HG03432 (cell line): ENCODE measurements at regions not wholly inside any gene's neighbourhood (a gene's known extent, or its start where the extent isn't known, plus 50 kb on each side); places are given as distances from the start of the nearest gene placed in this dataset.

Experiments used
- ATAC-seq: cut with Tn5 transposase; IDR thresholded peaks from one replicate; pipeline ENCODE4 v1.9.1; 2021; ENCODE audit warnings: mild to moderate bottlenecking, moderate library complexity; ENCODE audit not compliant: unreplicated experiment

DNA sequence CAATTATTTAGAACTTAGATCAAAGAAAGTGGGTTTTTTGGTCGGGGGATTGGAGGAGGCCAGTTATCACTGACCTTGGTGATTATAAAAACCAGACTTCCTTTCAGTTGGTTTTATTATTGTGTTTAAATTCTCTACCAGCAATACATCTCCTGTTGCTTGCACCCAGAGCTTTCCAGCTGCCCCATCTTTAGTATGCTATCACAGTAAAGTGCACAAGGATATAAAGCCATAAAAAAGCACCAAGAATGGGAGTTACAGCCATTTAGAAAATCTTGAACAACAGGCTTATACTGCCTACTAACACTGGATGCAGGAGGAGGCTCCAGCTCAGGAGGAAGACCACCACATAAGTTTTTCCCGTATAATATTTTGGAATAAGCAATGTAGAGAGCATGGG, 148.7 kb upstream of the OSR1 start:
- ATAC-seq: no peak

DNA sequence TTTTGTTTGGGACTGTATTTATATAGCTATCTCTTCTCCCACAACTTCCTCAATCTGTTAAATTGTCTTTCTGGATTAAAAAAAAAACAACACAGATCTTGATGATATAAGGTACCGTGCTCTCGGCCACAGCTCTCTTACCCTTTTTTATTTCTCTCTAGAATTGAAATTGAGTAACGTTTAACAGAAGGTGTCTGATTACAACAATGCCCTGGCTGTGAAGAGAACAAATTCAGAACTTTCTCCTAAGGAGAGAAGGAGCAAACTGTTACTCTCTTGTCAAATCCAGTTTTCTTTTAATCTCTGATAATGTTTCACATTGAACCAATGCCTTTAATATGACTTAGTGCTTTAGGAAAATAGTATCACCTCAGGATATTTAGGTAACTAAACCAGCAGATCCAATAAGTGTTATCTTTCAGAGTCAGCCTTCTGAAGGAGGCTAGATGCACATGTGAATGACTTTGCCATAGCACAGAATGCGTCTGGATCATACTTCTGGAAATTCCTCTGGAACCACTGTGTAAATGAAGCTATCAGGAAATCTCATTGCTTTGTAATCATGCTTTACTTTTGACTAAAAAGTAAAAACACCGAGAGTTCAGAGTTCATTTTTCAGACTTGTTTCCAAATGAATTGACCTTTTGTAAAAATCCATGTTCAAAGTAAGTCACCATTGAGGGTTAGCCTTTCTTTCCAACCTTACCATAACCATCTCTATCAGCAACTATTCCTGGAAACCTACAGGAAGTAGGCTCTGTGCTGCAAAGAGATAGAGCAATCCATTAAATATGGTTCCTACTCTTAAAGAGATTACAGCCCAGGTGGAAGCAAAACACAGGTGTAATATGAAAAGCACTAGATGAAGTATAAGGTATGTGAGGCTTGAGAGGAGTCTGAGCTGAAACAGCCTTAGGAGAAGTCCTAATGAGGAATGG, 147.0 kb upstream of the OSR1 start:
- no peak for ATAC-seq

DNA sequence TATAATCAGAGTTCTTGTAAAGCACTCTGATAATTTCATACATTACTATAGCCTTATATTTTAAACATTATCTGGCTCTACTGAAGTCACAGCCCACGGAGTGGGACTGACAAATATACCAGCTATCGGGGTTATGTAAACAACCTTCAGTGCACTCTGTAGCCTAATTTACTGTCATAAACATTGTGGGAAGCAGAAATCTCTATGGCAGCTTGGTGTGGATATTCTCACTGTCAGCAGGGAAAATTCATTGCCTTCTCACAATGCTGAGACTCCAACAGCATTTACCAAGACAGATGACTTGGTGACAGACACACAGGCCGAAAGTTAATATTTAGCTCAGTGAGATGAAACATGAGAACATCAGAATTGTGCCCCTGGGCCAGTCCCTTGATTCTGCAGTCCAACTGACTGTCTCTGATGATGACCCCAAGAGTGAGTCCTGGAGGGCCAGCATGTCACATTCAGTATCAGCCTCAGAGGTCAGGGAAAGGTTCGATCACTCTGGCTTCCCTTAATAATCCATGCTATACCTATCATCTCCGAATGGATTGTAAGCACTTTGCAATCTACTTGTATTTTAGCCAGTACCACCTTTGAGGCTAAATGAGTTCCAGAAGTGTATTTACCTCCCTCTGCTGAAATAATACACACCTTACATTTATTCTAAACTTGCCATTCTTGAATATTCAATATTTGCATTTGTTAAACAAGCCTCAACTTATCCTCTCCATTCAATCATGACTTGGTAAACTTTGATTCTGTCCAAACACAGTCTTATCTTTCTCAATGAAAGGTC, 146.2 kb upstream of the OSR1 start:
- no peak for ATAC-seq

DNA sequence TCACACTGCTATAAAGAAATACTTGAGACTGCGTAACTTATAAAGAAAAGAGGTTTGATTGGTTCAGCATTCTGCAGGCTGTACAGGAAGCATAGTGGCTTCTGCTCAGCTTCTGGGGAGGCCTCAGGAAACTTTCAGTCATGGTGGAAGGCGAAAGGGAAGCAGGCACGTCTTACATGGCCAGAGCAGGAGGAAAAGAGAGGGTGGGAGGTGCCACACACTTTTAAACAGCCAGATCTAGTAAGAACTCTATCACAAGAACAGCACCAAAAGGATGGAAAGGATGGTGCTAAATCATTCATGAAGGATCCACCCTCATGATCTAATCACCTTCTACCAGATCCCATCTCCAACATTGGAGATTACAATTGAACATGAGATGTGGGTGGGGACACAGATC, 145.5 kb upstream of the OSR1 start:
- ATAC-seq: no peak

DNA sequence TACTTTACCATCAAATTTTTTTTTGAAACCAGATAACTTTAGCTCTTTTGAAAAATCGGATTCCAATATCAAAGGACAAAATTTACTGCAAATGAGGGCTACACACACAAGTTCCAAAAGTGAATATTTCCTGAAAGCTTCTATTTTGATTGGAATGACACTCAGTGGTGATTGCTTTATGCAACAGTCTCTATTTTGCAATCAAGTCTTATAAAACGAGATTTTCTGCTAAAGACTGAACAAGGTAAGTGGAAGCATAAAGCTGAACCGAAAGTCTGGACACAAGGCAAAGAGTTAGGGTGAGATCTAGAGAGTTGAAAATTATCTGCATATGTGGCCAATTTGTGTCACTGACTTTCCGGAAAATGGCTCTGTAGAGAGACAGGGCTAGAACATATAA, 145.0 kb upstream of the OSR1 start:
- no peak for ATAC-seq

DNA sequence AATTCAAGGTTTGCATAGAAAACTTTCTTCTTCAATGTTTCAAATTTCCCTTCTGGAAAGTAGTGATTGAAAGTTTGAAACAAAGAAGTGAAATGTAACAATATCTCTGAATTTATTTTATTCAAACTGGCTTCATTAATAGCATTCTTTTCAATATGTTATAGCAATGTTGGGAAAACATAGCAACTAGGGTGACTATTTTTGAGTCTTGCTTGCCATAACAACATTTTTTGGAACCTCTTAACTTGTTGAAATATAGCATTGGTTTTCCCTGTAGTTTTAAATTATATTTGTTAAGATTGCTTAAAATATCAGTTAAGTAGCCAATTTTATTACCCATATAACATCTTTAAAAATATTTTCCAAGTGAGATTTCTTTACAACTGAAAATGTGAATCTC, 141.7 kb upstream of the OSR1 start:
- no peak for ATAC-seq

DNA sequence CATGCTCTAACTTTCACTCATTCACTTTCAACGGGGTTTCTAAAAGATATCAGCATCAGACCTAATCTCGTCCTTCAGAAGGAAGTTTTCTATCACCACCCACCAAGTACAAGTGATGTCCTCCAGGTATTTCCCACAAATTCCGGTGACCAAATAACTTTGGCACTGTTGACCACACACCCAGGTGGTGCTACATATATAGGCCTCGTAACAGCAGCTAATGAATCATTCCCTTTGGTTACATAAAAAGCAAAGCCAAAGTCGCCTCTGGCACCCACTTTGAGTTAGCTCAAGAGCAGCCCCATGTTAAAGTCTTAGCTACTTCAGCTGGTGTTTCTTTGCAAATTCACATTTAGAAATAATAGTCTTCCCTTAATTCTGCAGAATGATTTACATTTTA, 138.2 kb upstream of the OSR1 start:
- no peak for ATAC-seq

DNA sequence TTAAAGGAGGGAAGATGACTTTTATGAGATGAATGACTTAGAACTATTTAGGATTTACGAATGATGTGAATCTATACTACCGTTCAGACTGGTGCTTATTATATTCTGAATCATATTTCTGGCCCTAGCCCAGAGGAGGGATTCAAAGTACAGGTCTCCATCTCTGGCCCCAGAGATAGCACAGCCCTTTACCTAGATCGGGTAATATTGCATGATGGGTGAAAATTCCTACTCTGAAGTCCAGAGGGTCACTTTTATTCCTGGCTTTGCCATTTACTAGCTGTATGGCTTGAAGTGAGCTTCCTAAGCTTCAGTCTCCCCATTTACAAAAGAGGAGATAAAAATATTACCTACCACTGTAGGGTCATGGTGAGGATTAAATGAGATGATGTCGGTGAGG, 135.8 kb upstream of the OSR1 start:
- no peak for ATAC-seq

DNA sequence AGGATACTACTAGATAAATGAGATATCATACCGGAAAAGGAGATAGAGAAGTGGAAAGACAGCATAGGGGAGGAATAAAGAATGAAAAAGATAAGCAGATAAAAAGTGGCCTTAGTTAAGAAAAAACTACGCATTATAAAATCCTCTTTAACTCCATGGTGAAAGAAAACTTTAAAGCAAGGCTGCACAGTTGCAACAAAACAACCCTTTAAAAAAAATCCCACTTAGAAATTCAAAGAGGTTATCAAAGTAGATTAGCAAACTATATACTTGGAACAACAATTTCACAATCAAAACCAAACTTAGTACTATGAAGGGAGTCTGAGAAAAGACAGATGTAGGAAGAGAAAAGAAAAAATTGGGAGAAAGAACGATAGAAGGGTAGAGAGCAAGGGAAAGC, 133.4 kb upstream of the OSR1 start:
- no peak for ATAC-seq

DNA sequence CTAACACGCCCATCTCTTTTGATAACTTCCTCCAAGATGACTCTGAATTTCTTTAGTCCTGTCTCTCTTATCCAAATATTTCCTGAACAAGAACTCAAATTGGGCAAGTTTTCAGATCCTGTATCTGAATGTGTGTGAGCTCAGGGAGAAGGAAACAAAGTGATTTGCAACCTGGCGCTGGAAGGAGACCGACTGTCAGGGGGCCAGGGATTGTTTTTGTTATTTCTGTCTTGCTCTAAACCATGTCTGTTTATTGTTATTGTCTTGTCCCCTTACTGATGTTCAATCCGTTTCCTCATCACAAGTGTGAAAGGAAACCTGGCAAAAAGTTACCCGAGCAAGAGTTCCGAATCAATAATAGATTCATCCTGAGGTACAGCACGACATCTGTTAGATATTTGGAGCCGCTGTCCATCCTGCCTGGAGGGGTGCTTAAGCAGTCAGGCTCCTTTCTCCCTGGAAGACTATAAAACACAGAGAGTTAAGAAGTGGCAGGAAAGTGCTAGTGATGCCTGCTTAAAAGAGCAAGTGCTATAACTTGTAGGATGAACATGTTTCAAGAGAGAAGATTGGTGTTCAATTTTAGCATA, 132.5 kb upstream of the OSR1 start:
- ATAC-seq: no peak

DNA sequence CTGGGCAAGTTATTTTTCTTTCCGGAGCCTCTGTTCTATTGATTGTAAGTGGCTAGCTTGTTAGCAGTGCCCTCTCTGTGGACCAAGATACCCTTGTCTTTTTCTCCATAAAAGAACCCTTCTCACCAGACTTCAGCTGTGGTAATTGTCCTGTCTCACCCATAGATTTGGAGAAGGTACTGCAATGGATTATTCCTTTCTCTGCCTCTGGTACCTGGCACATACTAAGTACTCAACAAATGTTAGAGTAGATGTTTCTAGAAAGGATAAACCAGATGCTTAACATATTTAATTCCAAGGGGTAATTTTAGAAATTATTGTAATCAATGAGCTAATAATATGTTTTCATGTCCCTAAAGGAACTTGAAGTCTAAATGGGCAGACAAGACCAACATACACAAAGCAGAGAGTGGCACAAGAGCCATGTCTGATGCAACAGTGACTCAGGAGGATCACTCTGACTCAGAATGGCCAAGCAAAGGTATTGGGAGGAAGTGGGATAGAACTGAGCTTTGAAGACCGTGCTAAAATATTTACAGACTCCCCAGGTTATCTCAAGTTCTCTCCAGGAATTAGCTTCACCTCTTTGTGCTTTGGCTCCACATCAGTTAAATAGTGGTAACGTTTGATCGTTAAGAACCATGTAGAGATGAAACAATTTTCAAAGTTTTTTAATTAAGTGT, 129.7 kb upstream of the OSR1 start:
- ATAC-seq: peak; percentile 95

DNA sequence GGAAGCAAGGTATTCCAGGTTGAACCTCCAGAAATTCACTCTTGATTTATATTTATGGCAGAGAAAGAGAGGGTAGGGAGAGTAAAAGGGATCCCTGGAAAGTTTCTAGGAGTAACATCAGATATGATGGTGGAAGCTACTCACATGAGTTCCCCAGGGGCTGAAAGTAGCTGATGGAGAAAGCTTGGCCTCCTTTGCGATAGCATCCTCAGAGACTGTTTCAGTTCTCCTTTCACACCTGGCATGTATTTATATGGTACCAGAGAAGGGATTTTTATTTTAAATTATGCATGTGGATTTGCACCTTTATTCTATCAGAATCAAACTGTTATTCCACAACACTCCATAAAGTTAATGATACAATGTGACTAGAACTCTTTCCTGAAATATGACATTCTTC, 126.3 kb upstream of the OSR1 start:
- peak; percentile 72 for ATAC-seq

DNA sequence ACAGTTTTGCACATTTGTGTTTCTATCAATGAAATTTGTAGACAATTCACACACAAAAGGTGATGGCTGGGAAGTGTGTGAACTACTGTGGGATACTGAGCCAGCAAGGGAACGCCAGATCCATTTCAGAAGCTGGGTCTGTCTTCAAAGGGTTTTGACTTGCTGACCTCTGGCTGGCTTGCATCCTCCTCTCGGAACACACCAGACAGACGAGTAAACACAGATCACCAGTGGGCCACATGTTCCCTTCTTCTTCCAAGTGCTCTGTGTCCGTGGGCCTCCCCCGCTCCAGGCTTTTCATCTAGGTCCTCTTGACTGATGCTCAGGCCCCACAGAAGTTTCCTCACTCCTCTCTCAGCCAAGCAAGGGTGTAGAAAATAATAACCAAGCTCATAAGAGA, 122.2 kb upstream of the OSR1 start:
- no peak for ATAC-seq

DNA sequence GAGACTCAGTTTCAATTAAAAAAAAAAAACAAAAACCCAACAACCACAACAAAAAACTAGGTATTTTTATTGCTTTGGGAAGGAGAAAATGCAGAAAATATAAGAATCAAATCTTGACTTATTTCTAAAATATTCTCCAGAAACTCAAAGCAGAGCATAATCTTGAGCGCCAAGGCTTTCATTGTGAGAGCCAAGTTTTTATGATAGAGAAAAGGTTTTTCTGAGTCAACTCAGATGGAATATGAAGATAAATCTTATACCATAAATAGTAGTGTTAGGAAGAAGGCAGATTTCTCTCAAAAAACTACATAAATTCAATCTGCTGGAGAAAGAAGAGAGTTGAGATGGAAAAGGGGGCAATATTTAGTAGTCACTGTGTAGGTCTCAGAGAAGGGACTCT, 121.2 kb upstream of the OSR1 start:
- no peak for ATAC-seq

DNA sequence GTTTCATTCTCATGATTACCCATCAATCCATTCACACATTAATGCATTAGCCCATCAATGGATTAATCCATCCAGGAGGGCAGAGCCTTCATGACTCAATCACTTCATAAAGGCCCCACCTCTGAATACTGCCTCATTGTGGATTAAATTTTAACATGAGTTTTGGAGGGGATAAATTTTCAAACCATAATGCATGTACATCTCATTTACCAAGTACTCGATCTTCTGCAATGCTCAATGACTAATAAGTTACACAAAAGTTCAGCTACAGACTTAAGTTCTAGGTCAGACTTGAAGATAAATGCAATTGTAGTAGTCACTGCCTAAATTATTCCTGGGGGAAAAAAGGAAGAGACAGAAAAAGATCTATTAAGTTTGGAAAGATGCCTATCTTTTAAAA, 120.0 kb upstream of the OSR1 start:
- ATAC-seq: no peak

DNA sequence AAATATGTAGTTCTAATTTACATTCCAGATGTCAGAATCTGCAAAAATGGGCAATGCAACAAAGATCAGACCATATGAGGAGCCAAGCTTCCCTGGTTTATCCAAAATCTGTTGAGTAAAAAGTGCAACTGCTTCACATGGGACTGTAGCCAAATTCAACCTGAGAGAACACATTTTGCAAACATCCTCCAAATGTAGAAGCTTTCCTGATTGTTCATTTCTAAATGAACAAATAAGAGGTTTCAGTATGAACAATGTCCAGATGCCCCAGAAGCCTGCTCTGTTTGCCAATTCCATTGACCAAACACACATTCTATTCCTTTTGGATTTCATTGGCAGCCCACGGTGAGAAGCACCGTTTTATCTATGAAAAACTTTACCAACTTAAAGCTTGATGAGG, 117.9 kb upstream of the OSR1 start:
- no peak for ATAC-seq

DNA sequence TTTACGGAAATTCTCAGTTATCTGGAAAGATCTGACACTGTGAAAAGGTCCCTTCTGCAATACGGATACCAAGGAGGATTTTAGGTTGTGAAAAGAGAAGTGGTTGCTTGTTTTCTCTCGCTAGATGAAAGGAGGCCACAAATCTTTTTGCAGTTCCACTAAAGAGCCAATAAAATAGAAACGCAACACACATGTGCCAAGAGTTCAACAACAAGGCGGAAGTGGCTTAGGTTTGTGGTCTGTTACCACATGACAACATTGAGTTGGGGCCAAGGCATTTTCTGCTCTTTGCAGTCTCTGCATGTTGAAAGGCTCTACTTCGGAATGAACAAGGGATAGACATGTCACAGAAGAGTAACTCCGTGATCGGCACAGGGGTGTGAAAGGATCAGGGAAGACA, 115.7 kb upstream of the OSR1 start:
- ATAC-seq: peak; percentile 96

DNA sequence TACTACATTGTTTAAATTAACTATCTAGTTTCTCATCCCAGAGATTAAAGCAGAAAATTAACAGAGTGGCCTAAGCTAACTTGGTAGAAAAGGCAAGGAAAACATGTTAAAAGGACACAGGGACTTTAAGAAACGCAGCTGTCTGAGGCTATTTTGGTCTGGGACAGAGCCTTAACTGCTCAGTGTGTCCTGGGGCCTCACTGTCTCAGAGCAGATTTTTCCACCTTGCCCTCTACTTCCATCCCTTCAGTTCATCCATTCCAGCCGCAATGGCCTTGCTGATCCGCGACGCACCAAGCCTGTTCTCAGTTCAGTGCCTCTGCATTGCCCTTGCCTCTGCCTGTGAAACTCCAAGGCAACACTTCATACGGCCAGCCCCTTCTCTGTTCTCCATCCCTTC, 114.9 kb upstream of the OSR1 start:
- no peak for ATAC-seq

DNA sequence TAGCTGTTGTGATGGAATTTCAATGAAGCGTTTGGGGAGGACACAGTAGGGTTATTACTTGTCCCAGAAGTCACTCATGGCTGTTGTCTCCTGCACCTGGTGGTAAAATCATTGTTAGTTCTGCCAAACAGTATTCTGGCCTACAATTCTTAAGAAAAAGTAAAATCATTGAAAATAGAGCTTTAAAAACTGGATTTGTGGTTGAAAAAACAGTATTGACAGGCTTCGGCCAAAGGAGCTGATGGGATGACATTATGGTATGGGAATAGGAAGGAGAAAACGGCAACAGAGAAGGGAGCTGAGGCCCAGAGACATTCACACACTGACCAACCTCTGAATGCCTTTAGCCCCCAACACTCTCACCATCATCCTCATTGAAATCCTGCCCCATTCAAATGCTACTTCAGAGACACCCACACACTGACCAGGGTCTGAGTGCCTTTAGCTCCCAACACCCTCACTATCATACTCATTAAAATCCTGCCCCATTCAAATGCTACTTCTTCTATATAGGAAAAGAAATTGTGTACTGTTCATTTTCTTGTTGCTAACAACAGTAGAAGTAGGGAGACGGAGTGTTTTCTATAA, 114.1 kb upstream of the OSR1 start:
- no peak for ATAC-seq

DNA sequence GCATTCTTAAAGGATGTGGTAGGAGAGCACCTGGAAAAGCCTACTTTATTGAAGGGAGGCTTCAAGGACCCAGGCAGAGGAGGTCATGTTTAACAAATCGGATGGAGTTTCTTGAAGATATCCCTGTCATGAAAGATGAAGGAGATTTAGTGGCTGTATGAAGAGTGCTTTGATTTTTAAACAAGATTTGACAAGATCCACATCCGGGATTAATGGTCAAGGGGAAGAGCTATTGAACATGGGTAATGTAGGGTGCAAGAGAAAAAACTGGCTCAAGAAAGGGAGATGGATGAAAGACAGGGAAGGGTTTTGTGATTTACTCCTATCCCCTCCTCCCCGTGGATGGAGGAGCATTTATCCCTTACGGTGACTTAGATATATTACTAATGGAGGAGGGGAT, 113.1 kb upstream of the OSR1 start:
- ATAC-seq: no peak

DNA sequence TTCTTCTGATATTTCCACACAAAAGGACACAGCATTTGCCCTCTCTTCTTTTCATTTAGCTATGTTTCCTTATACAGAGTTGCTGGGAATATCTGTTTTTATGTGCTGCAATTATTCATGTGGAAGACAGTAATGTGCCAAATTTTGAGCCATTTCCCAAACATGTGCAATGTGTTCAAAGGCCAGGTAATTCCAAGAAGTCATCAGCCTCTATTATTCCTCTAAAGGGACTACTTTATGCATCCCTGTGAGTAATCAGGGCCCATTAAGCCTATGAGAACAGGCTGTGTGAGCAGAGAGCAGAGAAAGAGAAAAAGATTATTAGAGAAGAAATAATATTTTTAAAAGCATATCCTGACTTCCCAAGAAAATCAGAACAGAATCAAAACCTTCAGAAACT, 107.6 kb upstream of the OSR1 start:
- ATAC-seq: no peak
